Stimulated activated CD4-positive, alpha-beta T cell treated with anti-CD3 and anti-CD28 coated beads, TNF-alpha, amount 100 ng/mL, for 4 hours (primary cell): ENCODE measurements at regions not wholly inside any gene's neighbourhood (a gene's known extent, or its start where the extent isn't known, plus 50 kb on each side); places are given as distances from the start of the nearest gene placed in this dataset.
"Not testable (repeated sequence)": the region's sequence is repeated elsewhere in the genome, so short reads cannot be mapped to it uniquely, and the experiment has no call there.

ENCODE experiments used
- DNase-seq, 3 experiments: peaks; one replicate each; pipeline ENCODE4 v3.0.0-alpha.2; 2020; ENCODE audit warnings: low read depth in 3 of 3

- DNase-seq = no peak
Observed at GRCh38 chr7:69182596-69183467, 415.4 kb upstream of the AUTS2 start.

GRCh38 chr7:69184339-69184738, 413.9 kb upstream of the AUTS2 start:
- DNase-seq = no peak

- DNase-seq = no peak
Observed at GRCh38 chr7:69185170-69185569, 413.1 kb upstream of the AUTS2 start.

GRCh38 chr7:69186974-69187373, 411.3 kb upstream of the AUTS2 start:
- DNase-seq = no peak

GRCh38 chr7:69187824-69188333, 410.4 kb upstream of the AUTS2 start:
- DNase-seq = no peak

DNA sequence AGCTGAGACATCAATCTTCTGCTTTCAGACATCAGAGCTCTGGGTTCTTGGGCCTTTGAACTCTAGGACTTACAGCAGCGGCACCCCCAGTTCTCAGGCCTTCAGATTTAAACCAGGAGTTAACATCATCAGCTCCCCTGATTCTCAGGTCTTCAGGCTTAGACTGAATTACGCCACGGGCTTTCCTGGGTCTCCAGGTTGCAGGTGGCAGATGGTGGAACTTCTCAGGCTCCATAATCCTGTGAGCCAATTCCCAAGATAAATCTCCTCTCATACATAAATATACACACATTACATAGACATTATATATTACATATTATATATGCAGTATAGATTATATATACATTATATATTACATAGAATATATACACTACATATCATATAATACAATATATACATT, 408.9 kb upstream of the AUTS2 start:
- no peak for DNase-seq

DNA sequence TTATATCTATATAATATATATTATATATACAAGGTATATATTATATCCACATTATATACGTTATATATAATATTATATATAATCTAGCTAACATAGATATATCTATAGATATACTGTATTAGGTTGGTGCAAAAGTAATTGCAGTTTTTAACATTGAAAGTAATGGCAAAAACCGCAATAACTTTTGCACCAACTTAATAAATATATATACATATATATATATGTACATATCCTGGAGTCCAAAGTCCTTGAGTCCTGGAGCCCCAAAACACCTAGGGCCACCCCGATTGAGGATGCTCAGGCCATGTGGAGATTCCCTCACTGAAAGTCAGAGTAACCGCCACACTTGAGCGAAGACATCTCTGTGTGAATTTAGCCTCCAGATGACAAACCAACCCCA, 408.2 kb upstream of the AUTS2 start:
- no peak for DNase-seq

DNA sequence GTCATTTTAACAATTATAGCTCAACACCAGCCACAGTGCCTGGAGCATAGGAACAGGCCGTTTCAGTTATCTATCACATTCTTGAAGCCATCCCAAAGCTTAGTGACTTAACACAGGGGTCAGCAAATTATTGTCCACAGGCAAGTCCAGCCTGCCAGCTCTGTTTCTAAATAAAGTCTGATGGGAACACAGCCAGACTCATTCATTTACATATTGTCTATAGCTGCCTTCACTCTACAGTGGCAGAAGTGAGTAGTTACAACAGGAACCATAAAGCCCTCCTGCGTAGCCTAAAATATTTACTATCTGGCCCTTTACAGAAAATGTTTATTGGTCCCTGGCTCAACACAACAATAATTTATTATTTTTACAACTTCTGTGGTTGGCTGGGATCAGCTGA, 407.5 kb upstream of the AUTS2 start:
- DNase-seq = no peak

GRCh38 chr7:69192134-69192533, 406.1 kb upstream of the AUTS2 start:
- DNase-seq = no peak

DNA sequence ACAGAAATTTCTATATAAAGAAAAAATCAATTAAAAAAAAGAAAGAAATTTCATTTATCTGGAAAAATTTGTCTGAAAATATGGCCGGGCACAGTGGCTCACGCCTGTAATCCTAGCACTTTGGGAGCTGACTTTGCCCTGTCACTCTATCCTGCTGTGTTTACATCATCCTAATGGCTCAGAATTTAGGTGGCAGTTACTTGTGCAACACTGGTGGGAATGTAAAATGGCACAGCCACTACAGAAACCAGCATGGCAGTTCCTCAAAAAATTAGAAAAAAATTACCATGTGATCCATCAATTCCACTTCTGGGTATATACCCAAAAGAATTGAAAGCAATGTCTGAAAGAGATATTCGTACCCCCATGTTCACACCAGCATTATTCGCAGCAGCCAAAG, 405.2 kb upstream of the AUTS2 start:
- DNase-seq = no peak

DNA sequence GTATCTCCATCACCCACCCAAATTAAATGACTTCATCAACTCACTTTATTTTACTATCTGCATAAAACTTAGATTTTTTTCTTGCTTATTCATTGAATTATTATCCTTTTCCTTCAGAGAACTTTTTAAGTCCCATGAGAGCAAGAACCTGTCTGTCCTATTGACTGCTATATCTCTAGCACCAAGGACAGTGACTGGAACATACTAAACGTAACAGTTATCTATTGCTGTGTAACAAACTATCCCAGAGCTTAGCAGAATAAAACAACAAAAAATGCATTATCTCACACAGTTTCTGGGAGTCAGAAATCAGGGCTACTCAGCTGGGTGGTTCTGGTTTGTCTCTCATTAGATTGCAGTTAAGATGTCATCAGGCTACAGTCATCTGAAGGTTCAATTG, 401.7 kb upstream of the AUTS2 start:
- no peak for DNase-seq

DNA sequence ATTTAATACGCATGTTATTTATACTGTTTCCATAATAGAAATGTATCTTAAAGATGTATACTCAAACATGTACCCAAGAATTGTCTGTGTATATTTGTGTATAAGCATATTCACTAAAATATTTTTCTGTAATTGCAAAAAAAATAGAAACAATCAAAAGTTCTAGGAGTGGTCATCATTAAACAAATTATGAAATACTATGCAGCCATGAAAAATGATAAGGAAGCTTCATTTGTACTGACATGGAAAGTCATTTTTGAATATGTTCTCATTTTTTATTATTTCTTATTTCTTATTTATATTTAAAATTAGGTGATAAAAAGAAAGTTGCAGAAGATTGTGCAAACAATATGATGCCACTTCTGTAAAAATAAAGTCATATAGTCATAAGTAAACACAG, 400.0 kb upstream of the AUTS2 start:
- DNase-seq = no peak

- no peak for DNase-seq
Observed at GRCh38 chr7:69199041-69199440, 399.2 kb upstream of the AUTS2 start.

GRCh38 chr7:69199661-69200060, 398.6 kb upstream of the AUTS2 start:
- DNase-seq = no peak

GRCh38 chr7:69203871-69204270, 394.4 kb upstream of the AUTS2 start:
- no peak for DNase-seq

GRCh38 chr7:69204943-69205342, 393.3 kb upstream of the AUTS2 start:
- DNase-seq = no peak

DNA sequence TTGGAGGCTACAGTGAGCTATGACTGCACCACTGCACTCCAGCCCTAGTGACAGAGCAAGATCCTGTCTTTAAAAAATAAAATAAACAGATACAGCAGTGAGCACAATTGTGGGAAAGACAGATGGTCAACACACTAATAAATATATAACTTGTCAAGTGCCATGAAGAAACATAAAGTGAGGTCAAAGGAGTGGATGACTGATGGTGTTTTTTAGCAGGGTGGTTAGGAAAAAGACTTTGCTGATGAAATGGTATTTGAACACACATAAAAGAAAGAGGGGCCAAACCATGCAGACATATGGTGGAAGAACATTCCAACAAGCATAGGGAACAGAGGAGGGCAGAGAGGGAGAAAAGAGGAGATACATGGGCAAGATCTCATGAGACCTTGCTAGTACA, 392.7 kb upstream of the AUTS2 start:
- no peak for DNase-seq

DNA sequence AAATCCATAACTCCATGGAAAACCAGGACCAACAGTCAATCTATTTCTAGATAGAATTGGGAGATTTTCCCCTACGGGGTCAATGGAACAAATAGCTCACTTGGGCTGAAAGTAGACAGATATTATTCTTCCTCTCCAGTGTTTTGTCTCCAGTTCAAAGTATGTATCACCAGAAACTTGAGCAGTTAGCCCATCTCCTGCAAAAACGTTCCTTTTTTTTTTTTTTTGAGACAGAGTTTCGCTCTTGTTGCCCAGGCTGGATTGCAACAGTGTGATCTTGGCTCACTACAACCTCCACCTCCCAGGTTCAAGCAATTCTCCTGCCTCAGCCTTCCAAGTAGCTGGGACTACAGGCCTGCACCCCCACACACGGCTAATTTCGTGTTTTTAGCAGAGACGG, 390.0 kb upstream of the AUTS2 start:
- DNase-seq = no peak

DNA sequence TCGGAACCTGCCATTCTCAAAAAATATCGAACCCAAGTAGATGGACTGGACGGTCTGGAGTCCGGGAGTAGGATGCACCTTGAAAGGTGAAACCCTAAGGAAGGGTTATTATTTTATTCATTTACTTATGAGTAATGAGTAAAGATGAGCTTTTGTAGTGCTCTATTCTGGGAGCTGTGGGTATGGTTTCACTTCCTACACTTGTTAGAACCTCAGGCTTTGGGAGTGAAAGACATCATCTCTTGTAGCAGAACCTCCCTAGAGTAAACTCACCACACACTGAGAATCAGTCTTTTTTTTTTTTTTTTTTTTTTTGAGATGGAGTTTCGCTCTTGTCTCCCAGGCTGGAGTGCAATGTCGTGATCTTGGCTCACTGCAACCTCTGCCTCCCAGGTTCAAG, 389.4 kb upstream of the AUTS2 start:
- DNase-seq = no peak

DNA sequence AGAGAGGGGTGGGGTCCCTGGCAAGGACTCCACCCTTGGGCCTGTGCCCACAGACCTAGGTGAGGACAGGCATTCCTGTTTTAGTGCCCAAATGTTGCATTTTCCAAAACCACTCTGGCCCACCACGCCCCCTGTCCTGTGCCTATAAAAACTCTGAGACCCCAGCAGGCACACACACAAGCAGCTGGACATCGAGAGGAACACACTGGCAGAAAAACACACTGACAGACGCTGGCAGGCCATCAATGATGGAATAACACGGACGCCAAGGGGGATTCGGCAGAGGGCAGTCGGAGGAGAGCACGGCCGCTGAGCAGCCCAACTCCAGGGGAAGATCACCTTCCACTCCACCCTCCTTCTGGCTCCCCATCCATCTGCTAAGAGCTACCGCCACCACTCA, 386.9 kb upstream of the AUTS2 start:
- DNase-seq = no peak

DNA sequence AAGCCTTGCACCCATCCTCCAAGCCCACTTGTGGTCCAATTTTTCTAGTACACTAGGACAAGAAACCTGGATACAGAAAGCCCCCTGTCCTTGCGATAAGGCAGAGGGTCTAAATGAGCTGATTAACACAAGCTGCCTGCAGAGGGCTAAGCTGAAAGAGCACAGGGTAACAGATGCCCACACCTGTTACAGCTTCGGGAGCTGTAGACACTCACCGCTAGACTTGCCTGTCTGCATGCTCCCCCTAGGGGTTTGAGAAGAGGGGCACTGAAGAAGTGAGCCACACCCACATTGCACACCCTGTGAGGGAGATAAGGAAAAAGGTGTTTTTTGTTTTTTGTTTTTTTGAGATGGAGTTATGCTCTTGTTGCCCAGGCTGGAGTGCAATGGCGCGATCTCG, 386.5 kb upstream of the AUTS2 start:
- no peak for DNase-seq

- no peak for DNase-seq
Observed at GRCh38 chr7:69213878-69214277, 384.4 kb upstream of the AUTS2 start.

DNA sequence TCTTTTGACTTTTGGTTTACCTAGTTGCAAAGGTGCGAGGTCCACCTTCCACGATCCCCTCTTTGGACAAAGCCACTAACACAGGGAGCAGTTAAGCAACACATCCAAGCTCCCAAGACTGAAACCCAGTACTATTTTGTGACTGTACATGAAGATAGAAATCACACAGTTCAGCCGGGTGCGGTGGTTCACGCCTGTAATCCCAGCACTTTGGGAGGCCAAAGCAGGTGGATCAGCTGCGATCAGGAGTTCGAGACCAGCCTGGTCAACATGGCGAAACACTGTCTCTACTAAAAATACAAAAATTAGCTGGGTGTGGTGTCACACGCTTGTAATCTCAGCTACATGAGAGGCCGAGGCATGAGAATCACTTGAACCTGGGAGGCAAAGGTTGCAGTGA, 382.8 kb upstream of the AUTS2 start:
- DNase-seq = not testable (repeated sequence)
